ENCODE measurements at regions not wholly inside any gene's neighbourhood (a gene's known extent, or its start where the extent isn't known, plus 50 kb on each side); places are given as distances from the start of the nearest gene placed in this dataset.
"Not testable (repeated sequence)": the region's sequence is repeated elsewhere in the genome, so short reads cannot be mapped to it uniquely, and the experiment has no call there.

DNA sequence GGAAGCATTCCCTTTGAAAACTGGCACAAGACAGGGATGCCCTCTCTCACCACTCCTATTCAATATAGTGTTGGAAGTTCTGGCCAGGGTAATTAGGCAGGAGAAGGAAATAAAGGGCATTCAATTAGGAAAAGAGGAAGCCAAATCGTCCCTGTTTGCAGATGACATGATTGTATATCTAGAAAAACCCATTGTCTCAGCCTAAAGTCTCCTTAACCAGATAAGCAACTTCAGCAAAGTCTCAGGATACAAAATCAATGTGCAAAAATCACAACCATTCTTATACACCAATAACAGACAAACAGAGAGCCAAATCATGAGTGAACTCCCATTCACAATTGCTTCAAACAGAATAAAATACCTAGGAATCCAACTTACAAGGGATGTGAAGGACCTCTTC is 1521.3 kb upstream of the TPTE start:
- in situ Hi-C loops (cut with HindIII; ENCODE audit: low sequenced_read_pairs); DNase-seq (ENCODE audit: low spot score): not testable (repeated sequence)

DNA sequence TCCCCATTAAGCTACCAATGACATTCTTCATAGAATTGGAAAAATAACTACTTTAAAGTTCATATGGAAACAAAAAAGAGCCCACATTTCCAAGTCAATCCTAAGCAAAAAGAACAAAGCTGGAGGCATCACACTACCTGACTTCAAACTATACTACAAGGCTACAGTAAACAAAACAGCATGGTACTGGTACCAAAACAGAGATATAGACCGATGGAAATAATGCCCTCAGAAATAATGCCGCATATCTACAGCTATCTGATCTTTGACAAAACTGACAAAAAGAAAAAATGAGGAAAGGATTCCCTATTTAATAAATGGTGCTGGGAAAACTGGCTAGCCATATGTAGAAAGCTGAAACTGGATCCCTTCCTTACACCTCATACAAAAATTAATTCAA is 1520.7 kb upstream of the TPTE start:
- DNase-seq (ENCODE audit: low spot score); in situ Hi-C loops (cut with HindIII; ENCODE audit: low sequenced_read_pairs): not testable (repeated sequence)

DNA sequence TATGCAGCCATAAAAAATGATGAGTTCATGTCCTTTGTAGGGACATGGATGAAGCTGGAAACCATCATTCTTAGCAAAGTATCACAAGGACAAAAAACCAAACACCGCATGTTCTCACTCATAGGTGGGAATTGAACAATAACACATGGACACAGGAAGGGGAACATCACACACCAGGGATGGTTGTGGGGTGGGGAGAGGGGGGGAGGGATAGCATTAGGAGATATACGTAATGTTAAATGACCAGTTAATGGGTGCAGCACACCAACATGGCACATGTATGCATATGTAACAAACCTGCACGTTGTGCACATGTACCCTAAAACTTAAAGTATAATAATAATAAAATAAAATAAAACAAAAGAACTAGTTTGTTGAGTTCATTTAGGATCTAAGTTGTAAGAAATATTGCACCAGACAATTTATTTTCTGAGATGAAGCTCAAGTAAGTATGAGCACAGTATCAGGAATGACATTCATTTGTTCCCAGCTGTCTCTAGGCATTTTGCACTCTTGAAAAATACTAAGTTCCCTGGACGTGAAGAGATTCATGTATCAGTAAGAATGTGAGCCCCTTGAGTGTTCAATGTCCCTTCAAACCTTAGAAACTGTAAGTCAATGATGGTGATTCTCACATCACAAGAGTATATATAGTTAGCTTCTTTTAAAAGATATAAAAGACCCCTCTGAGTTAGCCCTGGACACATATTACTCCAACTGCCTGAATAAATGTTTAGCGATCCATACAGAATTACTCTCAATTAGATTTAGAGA is 1519.3 kb upstream of the TPTE start:
- in situ Hi-C loops (cut with HindIII; ENCODE audit: low sequenced_read_pairs): not testable (repeated sequence)

DNA sequence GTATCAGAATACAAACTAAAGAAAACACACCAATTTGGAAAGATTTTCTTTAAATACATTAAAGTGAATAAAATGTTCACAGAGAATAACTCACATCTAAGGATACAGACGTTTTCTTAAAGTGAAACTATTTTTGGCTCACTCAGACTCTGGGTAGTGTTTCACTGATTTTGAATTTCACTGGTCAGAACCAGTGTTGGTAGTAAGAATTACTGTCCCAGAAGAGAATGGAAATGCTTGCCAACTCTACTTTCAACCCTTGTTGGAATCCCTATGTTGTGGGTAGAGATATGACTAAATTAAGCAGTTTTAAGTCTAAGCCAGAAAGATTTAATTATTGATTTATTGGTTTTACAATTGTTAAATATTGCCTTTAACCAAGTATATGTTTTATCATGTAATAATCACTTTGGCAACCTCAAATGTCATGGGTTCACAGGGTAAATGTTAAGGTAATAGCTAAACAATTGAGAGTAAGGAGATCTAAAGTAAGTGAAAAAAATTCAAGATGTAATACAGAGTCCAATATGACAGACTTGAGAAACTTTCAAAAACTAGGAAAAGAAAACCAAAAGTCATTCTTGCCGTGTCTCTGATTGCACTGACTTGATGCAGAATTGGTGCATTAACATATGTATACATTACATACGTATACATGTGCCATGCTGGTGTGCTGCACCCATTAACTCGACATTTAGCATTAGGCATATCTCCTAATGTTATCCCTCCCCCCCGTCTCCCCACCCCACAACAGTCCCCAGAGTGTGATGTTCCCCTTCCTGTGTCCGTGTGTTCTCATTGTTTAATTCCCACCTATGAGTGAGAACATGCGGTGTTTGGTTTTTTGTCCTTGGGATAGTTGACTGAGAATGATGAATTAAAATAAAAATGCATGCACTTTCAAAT is 1517.2 kb upstream of the TPTE start:
- DNase-seq (ENCODE audit: low spot score); in situ Hi-C loops (cut with HindIII; ENCODE audit: low sequenced_read_pairs): not testable (repeated sequence)

More for the DNA sequence above, 1519.3 kb upstream of the TPTE start:
- not testable (repeated sequence) for DNase-seq (ENCODE audit: low spot score)

DNA sequence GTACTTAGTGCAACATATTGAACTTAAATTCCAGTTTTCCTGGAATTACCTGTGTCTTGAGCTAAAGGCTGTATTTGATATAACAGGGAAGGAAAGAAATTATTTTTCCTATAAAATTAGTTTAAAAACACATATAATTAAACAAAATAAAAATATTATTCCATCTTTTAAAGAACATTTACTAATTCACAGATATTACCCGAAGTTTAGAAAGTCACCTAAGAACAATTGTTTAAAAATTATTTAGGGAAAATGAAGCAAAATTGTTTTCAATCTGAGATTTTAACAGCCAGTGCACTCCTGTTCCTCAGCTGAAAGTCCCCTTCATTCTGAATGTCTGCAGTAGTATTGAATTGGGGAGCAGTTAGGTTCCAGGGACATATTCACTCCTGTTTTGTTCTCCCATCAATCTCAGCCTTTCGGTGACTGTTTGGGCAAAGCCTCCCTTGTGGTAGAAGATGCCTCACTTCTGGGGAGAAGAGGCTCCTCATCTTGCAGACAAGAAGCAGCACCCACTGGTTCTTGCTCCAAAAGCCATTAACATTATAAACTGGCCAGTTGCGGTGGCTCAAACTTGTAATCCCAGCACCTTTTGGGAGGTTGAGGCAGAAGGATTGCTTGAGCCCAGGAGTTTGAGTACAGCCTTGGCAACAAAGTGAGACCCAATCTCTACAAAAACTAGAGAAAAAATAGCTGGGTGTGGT is 1516.4 kb upstream of the TPTE start:
- DNase-seq (ENCODE audit: low spot score); in situ Hi-C loops (cut with HindIII; ENCODE audit: low sequenced_read_pairs): not testable (repeated sequence)

DNA sequence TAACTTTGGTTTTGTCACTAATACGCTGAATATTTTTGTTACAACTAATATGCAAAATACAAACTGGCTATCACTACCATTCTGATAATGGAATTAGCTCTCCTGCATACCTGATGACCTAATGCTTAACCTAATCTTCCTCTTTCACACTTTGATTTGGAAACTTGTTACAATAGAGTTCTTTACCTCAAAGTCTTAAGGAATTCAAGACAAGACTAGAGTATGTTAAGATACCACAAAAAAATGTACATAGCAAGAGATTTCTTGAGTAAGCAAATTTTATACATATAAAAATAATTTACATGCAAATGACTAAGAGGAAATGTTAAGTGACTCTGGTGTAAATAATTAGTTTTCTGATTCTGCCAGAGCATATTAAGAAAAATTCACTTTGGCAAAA is 1515.7 kb upstream of the TPTE start:
- in situ Hi-C loops (cut with HindIII; ENCODE audit: low sequenced_read_pairs); DNase-seq (ENCODE audit: low spot score): not testable (repeated sequence)

DNA sequence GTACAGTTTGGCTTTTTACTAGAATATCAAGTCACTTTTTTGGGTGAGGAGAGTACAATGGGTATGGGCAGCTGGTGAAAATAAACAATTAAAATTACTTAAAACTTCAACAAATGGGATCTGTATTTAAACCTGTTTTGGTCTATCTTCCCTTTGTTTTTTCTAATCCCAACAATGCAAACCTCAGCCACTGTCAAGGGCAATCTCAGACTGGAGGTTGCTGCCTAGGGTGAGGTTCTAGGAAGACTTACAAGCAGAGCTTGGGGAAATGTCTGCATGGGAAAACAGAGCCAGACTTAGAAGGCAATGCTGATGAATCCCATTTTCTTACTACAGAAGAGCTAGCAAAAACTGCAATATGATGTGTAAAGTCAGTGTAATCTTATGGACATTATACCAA is 1515.3 kb upstream of the TPTE start:
- DNase-seq (ENCODE audit: low spot score); in situ Hi-C loops (cut with HindIII; ENCODE audit: low sequenced_read_pairs): not testable (repeated sequence)

DNA sequence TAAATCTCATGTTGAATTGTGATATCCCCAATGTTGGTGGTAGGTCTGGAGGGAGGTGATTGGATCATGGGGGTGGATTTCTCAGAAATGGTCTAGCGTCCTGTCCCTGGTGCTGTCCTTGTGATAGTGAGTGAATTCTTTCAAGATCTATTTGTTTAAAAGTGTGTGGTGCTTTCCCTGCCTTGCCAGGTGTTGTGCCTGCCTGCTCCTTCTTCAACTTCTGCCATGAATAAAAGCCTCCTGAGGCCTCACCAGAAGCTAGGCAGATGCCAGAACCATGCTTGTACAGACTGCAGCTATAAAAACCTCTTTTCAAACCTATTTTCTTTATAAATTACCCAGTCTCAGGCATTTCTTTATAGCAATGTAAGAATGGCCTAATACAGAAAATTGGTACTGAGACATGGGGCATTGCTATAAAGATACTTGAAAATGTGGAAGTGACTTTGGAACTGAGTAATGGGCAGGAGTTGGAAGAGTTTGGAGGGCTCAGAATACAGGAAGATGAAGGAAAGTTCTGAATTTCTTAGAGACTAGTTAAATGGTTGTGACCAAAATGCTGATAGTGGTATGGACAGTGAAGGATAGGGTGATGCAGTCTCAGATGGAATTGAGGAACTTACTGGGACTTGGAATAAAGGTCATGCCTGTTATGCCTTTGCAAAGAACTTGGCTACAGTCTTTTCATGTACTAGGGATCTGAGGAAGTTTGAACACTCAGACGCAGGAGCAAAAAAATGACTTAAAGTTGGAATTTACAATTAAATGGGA is 1514.6 kb upstream of the TPTE start:
- in situ Hi-C loops (cut with HindIII; ENCODE audit: low sequenced_read_pairs); DNase-seq (ENCODE audit: low spot score): not testable (repeated sequence)

DNA sequence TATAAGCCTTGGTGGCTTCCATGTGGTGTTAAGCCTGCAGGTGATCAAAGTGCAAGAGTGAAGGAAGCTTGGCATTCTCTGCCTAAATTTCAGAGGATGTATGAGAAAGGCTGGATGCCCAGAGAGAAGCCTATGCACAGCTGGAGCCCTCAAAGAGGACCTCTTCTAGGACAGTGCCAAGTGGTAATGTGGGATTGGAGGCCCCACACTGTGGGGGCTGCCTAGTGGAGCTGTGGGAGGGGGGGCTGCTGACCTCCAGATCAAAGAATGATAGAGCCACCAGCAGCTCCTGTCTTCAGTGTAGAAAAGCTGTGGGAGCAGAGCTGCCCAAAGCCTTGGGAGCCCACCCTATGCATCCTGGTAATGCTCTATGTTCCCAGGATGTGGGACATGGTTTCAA is 1512.7 kb upstream of the TPTE start:
- DNase-seq (ENCODE audit: low spot score): no peak
- in situ Hi-C loops (cut with HindIII; ENCODE audit: low sequenced_read_pairs): no loop called here

DNA sequence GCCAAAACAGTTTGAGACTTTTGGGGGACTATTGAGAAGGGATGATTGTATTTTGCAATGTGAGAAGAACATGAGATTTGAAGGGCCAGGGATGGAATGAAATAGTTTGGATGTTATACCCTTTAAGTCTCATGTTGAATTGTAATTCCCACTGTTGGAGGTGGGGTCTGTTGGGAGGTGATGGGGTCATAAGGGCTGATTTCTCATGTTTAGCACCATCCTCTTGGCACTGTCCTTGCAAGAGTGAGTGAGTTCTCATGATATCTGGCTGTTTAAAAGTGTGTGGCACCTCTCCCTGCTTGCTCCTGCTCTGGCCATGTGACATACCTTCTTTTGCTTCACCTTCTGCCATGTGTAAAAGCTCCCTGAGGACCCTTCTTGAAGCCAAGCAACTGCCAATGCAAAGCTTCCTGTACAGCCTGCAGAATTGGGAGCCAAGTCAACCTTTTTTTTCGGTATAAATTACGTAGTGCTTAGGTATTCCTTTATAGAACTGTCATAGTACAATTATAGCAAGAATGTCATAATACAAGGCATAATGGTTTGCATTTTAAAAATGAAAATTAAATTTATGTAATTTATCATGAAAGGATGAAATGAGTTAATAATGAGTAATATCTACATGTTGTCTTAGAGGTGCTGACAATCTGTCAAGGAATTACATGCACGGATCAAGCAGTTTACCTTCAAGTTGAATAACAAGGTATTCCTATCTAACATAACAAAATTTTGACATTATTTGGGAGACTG is 1511.9 kb upstream of the TPTE start:
- in situ Hi-C loops (cut with HindIII; ENCODE audit: low sequenced_read_pairs): not testable (repeated sequence)

DNA sequence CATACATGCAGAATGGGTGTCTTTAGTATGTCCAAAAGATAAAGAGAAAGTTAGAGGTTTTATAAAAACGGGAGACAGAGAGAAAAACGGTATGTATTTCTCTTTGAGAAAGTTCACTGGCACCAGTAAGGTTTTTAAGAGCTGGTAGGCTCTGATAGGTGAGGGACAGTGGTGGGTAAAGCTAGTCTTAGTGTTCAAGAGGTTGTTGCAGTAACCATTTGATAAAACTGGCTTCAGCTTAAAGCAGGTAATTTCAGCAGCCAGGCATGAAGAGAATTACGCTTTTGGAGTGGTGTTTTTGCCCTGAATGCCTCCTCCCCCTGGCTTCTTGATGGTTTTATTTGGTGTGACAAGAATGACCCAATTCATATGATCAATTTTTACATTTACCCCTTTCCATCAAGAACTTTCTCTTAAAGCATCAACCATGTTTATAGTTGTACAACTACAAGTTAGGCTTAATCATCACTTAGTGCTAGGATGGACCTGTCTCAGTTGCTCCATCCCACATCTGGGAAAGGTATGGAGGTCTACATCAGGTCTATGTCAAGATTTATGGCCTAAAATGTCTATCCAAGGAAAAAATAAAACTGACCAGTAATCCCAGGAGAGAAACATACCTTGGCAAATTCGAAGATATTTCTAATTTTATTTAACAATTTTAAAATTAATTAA is 1511.1 kb upstream of the TPTE start:
- in situ Hi-C loops (cut with HindIII; ENCODE audit: low sequenced_read_pairs); DNase-seq (ENCODE audit: low spot score): not testable (repeated sequence)

More for the DNA sequence above, 1511.9 kb upstream of the TPTE start:
- DNase-seq (ENCODE audit: low spot score): not testable (repeated sequence)

DNA sequence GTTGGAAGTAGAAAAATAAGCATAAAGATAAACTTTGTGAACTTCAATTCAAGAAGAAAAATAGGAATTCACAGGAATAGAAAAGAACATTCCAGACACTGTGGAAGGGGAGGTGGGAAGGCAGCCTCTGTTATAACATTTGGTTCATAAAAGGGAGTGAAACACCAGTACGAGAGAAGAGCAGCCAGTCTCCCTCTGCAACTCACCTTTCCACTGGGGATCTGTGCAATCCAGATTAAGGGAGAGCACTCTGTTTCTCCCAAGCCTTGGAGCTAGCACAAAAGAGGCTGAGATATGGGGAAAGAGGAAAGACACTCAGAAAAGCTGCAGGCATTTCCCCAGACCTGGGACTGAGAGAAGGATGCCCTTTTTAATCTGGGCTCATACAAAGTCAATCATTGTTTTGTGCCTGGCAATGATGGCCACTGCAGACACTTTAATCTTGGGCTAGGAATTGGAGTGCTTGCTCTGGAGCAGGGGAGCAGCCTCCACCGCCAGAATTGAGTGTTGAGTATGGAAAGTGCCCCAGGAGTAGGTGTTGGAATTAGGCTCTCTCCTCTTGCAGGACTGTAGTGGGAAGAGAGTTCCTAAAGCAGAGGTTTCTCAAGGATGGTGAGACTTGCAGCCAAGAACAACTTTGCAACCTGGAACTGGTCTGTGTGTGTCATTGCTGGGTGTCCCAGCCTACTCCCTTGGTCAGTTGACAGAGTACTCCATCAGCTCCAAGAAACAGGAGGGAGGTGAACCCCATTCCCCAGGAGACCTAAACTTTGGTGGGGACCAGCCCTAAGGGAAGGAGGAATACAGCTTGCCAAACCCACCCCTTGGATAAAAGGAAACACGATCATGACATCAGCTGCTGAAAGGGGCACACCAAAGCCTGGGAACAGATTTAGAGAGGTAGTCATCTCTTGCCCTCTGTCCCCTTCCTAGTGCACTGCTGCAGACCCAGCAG is 1510.2 kb upstream of the TPTE start:
- in situ Hi-C loops (cut with HindIII; ENCODE audit: low sequenced_read_pairs); DNase-seq (ENCODE audit: low spot score): not testable (repeated sequence)

DNA sequence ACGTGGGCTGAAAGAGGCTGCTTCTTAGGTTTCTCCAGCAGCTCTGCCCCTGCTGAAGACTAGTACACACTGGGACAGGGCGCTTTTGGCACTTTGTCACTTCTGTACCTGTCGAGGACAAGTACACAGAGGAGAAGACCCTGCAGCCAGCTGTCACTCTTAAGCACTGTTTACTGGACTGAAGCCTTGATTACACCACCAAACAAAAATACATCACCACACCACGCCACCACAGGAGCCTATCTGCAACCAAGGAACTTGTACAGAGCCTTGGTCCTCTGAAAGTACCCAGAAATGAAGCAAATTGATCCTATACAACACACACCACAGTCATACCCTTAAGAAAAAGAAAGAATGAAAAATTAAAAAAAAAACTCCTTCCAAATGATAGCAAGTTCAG is 1509.5 kb upstream of the TPTE start:
- in situ Hi-C loops (cut with HindIII; ENCODE audit: low sequenced_read_pairs); DNase-seq (ENCODE audit: low spot score): not testable (repeated sequence)

DNA sequence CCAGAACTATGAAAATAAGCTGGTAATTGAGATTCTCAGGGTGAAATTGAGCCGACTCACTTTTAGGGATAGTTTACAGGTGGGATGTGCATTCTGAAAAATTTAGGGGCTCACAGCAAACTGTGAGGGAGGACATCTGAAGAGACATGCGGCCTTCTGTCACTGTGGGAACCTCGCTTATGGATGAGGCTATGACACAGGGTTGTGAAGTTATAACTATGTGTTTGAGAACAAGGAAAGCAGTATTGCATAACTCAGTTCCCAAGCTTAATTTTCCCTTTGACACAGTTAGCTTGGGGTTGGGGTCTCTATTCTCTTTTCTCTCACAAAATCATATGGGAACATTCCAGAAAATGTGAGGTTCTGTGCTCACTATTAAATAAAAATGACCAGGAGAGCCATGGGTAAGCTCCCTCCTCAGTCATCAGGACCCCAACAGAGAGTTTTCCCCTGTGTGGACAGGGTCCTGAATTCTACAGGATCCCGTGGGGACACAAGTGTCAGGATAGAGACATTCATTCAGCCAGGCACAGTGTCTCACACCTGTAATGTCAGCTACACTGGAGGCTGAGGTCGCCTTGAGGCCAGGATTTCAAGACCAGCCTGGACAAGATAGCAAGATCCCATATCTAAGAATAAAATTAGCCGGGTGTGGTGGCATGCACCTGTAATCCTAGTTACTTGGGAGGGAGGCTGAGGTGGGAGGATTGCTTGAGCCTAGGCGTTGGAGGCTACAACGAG is 1507.7 kb upstream of the TPTE start:
- DNase-seq (ENCODE audit: low spot score); in situ Hi-C loops (cut with HindIII; ENCODE audit: low sequenced_read_pairs): not testable (repeated sequence)

DNA sequence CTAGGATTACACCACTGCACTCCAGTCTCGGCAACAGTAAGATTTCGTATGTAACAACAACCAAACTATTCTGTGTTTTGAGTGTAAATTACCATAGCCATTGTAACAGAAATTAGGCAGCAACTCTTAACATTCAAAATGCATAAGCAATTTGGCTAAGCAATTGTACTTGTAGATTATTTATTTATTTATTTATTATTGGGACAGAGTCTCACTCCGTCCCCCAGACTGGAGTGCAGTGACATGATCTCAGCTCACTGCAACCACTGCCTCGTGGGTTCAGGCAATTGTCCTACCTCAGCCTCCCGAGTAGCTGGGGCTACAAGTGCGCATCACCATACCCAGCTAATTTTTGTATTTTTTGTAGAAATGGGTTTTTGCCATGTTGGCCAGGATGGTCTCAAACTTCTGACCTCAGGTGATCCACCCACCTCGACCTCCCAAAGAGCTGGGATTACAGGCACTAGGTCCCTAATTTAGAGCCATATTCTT is 1507.1 kb upstream of the TPTE start:
- DNase-seq (ENCODE audit: low spot score); in situ Hi-C loops (cut with HindIII; ENCODE audit: low sequenced_read_pairs): not testable (repeated sequence)
